ENCODE measurements at regions not wholly inside any gene's neighbourhood (a gene's known extent, or its start where the extent isn't known, plus 50 kb on each side); places are given as distances from the start of the nearest gene placed in this dataset.

DNA sequence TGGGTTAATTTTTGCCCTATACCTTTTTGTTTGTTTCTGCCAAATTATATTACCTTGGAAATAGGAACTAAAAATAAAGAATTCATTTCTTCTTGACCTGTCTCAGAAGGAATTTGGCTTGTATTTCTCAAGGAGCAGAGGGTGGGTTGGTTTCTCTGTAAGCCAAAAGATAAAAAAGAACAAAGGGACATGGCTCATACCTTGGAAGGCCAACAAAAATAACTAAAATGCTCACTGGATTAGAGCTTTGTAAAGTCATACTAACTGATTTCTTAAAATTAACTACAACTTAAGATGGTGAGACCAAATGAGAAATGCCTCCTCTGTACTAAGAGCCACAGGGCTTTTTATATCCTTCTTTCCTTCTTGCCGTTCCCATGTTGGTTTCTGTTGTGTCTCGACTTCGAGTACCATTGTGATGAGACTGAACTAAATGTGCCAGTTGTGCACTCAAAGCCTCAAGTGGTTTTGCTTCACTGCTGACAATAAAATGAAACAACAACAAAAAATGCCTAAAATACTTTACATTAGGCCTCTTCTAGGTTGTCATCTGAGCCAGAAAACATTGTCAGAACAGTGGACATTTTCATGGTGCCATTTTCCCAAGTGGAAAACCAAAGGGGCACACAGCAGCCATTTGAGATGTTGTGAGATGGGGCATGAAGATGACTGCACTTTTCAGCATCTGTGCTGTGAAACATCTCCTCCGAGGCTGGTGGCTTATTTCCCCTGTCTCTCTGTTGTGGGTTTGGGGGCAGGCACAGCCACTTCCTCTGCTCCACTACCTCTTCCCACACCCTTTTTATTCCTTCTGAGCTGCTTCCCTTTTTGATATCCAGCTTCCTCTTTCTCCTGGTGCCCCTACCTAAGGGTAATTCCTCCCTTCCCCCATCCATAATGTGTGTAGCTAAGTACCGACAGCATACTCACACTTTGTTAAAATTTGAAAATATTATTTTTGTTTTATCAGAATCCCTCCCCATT lies 51.8 kb upstream of the AGR3 start:
- Mint-ChIP-seq H3K4me1 (ENCODE audit: low read depth) (peaks cover 56% of the 10 kb centered on the region), H3K4me3 (peak overlapping the region; percentile 54), H3K27me3 (no peaks in the 10 kb centered on the region), H3K9me3 (no peaks in the 10 kb centered on the region), H3K27ac (peak overlapping the region; percentile 57), H3K36me3 (ENCODE audit: low read depth) (no peaks in the 10 kb centered on the region)
- peaks cover 24% of the 10 kb centered on the region for H3K4me1 ChIP-seq (ENCODE audit: insufficient read depth, low read length)
- H3K4me3 ChIP-seq (ENCODE audit: low read length): no peak overlapping the region
- DNase-seq: peak in 5 of 14 experiments; percentile 4 to 50 (median 42)
- intact Hi-C loops (cut with DNase I, micrococcal nuclease): no loop called here
- TF ChIP-seq, protein P1, sequence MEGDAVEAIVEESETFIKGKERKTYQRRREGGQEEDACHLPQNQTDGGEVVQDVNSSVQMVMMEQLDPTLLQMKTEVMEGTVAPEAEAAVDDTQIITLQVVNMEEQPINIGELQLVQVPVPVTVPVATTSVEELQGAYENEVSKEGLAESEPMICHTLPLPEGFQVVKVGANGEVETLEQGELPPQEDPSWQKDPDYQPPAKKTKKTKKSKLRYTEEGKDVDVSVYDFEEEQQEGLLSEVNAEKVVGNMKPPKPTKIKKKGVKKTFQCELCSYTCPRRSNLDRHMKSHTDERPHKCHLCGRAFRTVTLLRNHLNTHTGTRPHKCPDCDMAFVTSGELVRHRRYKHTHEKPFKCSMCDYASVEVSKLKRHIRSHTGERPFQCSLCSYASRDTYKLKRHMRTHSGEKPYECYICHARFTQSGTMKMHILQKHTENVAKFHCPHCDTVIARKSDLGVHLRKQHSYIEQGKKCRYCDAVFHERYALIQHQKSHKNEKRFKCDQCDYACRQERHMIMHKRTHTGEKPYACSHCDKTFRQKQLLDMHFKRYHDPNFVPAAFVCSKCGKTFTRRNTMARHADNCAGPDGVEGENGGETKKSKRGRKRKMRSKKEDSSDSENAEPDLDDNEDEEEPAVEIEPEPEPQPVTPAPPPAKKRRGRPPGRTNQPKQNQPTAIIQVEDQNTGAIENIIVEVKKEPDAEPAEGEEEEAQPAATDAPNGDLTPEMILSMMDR (IDR thresholded peaks at IDR 0.05): no peak
- no peaks in the 10 kb centered on the region for H3K36me3 ChIP-seq (ENCODE audit: insufficient read depth, low read length)
- ATAC-seq (ENCODE audit: poor library complexity): no peak
- CTCF ChIA-PET: no interaction called here
- no peak overlapping the region for H3K27ac ChIP-seq (ENCODE audit: low read depth in 1 of 2, low read length in 2 of 2)
- POLR2A ChIA-PET: no interaction called here
- no peaks in the 10 kb centered on the region for H3K27me3 ChIP-seq (ENCODE audit: control insufficient read depth in 1 of 2, insufficient read depth in 2 of 2, low read length in 2 of 2)
- H3K9me3 ChIP-seq (ENCODE audit: control insufficient read depth in 1 of 2, insufficient read depth in 1 of 2, low read length in 2 of 2): no peaks in the 10 kb centered on the region

GRCh38 chr7:16934722-16935340 lies 53.0 kb upstream of the AGR3 start:
- H3K4me3 Mint-ChIP-seq: no peak overlapping the region

DNA sequence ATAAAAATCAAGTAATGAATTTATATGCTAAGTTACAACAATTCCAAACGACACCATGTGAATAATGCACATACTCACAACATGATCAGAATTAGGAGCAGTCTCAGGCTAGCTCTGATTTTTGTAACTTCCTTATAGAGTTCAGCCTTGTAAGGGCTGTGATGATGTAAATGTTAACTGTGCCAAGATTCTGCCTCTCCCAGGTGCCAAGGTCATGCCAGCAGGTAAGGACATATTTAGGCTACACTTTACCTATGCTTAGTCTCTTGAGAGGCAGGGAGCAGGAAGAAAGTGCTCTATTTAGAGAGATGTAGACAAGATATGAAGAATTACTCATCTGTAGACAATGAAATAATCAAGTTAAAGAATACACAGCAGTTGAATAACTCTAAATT lies 53.6 kb upstream of the AGR3 start:
- TF ChIP-seq, protein P1 (IDR thresholded peaks at IDR 0.05): no peak
- intact Hi-C loops (cut with DNase I, micrococcal nuclease): no loop called here
- peaks cover 39% of the 10 kb centered on the region for H3K4me1 Mint-ChIP-seq (ENCODE audit: low read depth)
- H3K27me3 ChIP-seq (ENCODE audit: control insufficient read depth in 1 of 2, insufficient read depth in 2 of 2, low read length in 2 of 2): no peaks in the 10 kb centered on the region
- no peaks in the 10 kb centered on the region for H3K36me3 Mint-ChIP-seq (ENCODE audit: low read depth)
- ATAC-seq (ENCODE audit: poor library complexity) (no peak), DNase-seq (no peak)
- H3K4me3 Mint-ChIP-seq: no peak overlapping the region
- CTCF ChIA-PET: no interaction called here
- H3K27ac ChIP-seq (ENCODE audit: low read depth in 1 of 2, low read length in 2 of 2): no peak overlapping the region
- H3K27ac Mint-ChIP-seq: peak overlapping the region; percentile 63
- peaks cover 26% of the 10 kb centered on the region for H3K4me1 ChIP-seq (ENCODE audit: insufficient read depth, low read length)
- no peaks in the 10 kb centered on the region for H3K9me3 Mint-ChIP-seq
- H3K36me3 ChIP-seq (ENCODE audit: insufficient read depth, low read length): no peaks in the 10 kb centered on the region
- no peak overlapping the region for H3K4me3 ChIP-seq (ENCODE audit: low read length)
- POLR2A ChIA-PET: no interaction called here
- H3K9me3 ChIP-seq (ENCODE audit: control insufficient read depth in 1 of 2, insufficient read depth in 1 of 2, low read length in 2 of 2): no peaks in the 10 kb centered on the region
- H3K27me3 Mint-ChIP-seq: no peaks in the 10 kb centered on the region

More at GRCh38 chr7:16934722-16935340, 53.0 kb upstream of the AGR3 start:
- Histone ChIP-seq H3K27me3 (ENCODE audit: control insufficient read depth in 1 of 2, insufficient read depth in 2 of 2, low read length in 2 of 2) (no peaks in the 10 kb centered on the region), H3K36me3 (ENCODE audit: insufficient read depth, low read length) (no peaks in the 10 kb centered on the region), H3K27ac (ENCODE audit: low read depth in 1 of 2, low read length in 2 of 2) (no peak overlapping the region), H3K4me3 (ENCODE audit: low read length) (no peak overlapping the region), H3K9me3 (ENCODE audit: control insufficient read depth in 1 of 2, insufficient read depth in 1 of 2, low read length in 2 of 2) (no peaks in the 10 kb centered on the region), H3K4me1 (ENCODE audit: insufficient read depth, low read length) (peaks cover 24% of the 10 kb centered on the region)
- no peaks in the 10 kb centered on the region for H3K36me3 Mint-ChIP-seq (ENCODE audit: low read depth)
- ChIA-PET POLR2A (no interaction called here), CTCF (no interaction called here)
- DNase-seq: no peak
- H3K27ac Mint-ChIP-seq: peak overlapping the region; percentile 63
- H3K9me3 Mint-ChIP-seq: no peaks in the 10 kb centered on the region
- ATAC-seq (ENCODE audit: poor library complexity): no peak
- TF ChIP-seq, protein P1 (IDR thresholded peaks at IDR 0.05): no peak
- peaks cover 44% of the 10 kb centered on the region for H3K4me1 Mint-ChIP-seq (ENCODE audit: low read depth)
- intact Hi-C loops (cut with DNase I, micrococcal nuclease): no loop called here
- H3K27me3 Mint-ChIP-seq: no peaks in the 10 kb centered on the region

All from CD4-positive, alpha-beta T cell (primary cell).